Right atrium auricular region (tissue), 2 donors: ENCODE measurements at regions not wholly inside any gene's neighbourhood (a gene's known extent, or its start where the extent isn't known, plus 50 kb on each side); places are given as distances from the start of the nearest gene placed in this dataset.

Experiments
- DNase-seq: peaks from one replicate; pipeline ENCODE4 v3.0.0-alpha.2; 2019; ENCODE audit warnings: low spot score
- H3K27ac ChIP-seq, 2 donors: fragments of 200-600 bp; sonication (generic); 1 replicate in 1 of 2; 2 replicates in 1 of 2; pipeline ENCODE4 v1.5.1; 2016 to 2019
- H3K27me3 ChIP-seq, 2 donors: fragments of 200-600 bp; sonication (generic); one replicate each; pipeline versions ENCODE4 v1.5.1 to v1.6.0; 2017 to 2019
- H3K36me3 ChIP-seq: fragments of 200-600 bp; sonication (generic); one replicate; pipeline ENCODE4 v1.5.1; 2016
- H3K4me1 ChIP-seq, 2 donors: fragments of 200-600 bp; sonication (generic); one replicate each; pipeline versions ENCODE4 v1.5.1 to v1.6.0; 2017 to 2019
- H3K4me3 ChIP-seq, 2 donors: fragments of 200-600 bp; sonication (generic); 1 replicate in 1 of 2; 2 replicates in 1 of 2; pipeline ENCODE4 v1.5.1; 2017 to 2019; ENCODE audit warnings: mild to moderate bottlenecking in 1 of 2, moderate library complexity in 1 of 2
- H3K9me3 ChIP-seq, 2 donors: fragments of 200-600 bp; sonication (generic); one replicate each; pipeline ENCODE4 v1.5.1; 2019
- TF ChIP-seq, protein P1 (sequence below), 2 donors: fragments of 200-600 bp; sonication (generic); IDR thresholded peaks; one replicate each; pipeline ENCODE4 v1.5.1; 2019; ENCODE audit warnings: antibody characterized with exemption in 2 of 2

DNA sequence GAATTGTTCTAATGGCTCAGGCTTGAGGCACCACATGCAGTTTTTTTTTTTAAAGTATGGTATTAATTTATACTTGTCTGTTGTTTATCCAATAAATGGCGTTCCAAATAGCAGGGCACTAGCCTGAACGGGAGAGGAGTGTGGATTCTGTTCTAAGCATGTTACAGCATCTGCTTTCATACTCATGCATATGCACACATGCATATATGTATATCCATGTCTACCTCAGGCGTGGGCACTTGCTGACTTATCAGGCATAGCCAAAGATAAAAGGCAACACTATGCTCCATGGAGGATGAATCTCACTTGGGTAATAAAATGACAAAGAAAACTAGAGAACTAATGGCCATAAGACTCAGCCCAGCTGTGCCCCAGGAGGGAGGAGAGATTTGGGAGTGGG lies 393.8 kb downstream of the GADD45G start:
- no peak for DNase-seq
- Histone ChIP-seq H3K4me1 (peaks cover 0 to 73% of the 10 kb centered on the region in 2 donors), H3K27ac (peak overlapping the region; percentile 79 to 85), H3K9me3 (no peaks in the 10 kb centered on the region), H3K36me3 (no peaks in the 10 kb centered on the region), H3K27me3 (no peaks in the 10 kb centered on the region), H3K4me3 (no peak overlapping the region)
- TF ChIP-seq, protein P1, sequence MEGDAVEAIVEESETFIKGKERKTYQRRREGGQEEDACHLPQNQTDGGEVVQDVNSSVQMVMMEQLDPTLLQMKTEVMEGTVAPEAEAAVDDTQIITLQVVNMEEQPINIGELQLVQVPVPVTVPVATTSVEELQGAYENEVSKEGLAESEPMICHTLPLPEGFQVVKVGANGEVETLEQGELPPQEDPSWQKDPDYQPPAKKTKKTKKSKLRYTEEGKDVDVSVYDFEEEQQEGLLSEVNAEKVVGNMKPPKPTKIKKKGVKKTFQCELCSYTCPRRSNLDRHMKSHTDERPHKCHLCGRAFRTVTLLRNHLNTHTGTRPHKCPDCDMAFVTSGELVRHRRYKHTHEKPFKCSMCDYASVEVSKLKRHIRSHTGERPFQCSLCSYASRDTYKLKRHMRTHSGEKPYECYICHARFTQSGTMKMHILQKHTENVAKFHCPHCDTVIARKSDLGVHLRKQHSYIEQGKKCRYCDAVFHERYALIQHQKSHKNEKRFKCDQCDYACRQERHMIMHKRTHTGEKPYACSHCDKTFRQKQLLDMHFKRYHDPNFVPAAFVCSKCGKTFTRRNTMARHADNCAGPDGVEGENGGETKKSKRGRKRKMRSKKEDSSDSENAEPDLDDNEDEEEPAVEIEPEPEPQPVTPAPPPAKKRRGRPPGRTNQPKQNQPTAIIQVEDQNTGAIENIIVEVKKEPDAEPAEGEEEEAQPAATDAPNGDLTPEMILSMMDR (IDR thresholded peaks at IDR 0.05): no peak

DNA sequence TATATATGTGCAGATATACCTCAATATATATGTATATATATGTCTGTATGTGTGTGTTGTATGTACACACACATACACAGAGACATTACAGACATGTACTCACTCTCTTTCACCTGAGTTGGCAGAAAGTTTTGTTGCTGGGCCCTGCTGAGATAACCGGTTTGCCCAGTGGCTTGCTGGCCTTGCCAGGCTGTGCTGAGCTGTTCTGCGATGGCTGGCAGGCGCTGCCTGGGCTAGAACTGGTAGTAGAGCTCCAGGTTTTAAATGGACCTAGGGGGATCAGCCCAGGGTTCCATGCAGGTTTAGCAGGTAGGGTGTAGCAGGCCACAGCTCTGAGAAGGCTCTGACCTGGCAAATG lies 394.3 kb downstream of the GADD45G start:
- H3K4me3 ChIP-seq: no peak overlapping the region
- H3K27ac ChIP-seq: peak overlapping the region; percentile 79 to 85
- H3K36me3 ChIP-seq: no peaks in the 10 kb centered on the region
- H3K27me3 ChIP-seq: no peaks in the 10 kb centered on the region
- TF ChIP-seq, protein P1 (IDR thresholded peaks at IDR 0.05): no peak
- no peaks in the 10 kb centered on the region for H3K9me3 ChIP-seq
- H3K4me1 ChIP-seq: peaks cover 0 to 73% of the 10 kb centered on the region in 2 donors
- DNase-seq: no peak

DNA sequence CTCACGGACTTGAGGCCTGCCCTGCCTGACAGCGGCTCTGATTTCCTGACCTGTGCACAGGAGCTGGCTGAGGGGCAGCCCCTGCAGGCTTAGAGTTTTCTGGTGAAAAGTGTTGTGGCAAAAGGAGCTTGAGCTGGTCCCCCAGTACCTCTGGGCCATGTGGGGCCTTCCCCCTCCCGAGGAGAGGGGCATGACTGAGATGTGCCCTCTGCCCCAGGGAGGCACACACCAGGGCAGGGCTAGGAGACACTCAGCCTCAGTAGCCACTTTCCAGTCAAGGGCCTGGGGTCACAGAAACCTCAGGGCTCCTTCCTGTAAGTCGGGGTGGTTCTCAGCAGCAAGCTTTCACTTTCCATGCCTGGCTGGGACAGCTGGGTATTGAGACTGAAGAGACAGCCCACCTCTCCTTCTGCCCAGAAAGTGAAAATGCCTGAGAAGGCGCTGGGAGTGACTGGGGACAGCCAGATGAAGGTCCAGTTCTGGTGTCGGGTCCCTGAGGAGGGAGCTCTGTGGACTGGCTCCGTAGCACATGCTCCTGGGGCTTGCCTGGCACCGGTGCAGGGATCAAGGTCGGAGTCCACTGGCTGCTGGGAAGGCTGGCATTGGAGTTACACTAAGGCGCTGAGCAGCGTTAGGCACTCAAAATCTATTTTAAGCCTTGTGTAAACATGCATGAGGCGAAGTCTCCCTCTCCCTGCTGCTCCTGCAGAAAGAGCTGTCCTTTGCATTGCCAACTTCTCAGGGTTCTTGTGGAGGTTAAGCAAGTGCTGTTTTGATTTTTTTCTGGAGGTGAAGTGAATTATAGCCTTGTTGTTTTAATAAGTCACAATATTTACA lies 394.9 kb downstream of the GADD45G start:
- TF ChIP-seq, protein P1 (IDR thresholded peaks at IDR 0.05): peak in 1 of 2 donors; percentile 18
- Histone ChIP-seq H3K27ac (peak overlapping the region; percentile 79 to 85), H3K4me1 (peaks cover 0 to 69% of the 10 kb centered on the region in 2 donors), H3K4me3 (peak overlapping the region in 1 of 2 donors; percentile 25), H3K27me3 (no peaks in the 10 kb centered on the region), H3K36me3 (no peaks in the 10 kb centered on the region), H3K9me3 (no peaks in the 10 kb centered on the region)
- peak; percentile 69 for DNase-seq

DNA sequence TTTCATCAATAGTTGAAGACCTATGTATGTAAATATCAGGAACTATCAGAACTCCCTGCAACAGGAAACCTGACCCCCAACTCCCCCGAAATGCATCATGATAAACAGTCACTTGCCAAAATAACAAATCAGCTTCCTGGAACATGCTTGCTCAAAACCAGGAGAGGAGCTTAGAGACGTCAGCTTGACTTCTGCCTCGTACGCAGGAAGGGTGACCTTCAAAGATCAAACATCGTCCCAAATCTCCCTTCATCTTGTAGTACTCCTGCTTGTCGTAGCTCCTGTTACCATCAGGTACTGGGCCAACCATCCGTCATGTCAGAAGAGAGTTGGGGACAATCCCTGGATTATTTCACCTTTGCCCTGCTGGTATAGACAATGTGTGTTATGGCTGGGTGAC lies 396.1 kb downstream of the GADD45G start:
- H3K27me3 ChIP-seq: no peaks in the 10 kb centered on the region
- TF ChIP-seq, protein P1 (IDR thresholded peaks at IDR 0.05): no peak
- peak overlapping the region; percentile 79 to 85 for H3K27ac ChIP-seq
- H3K4me1 ChIP-seq: peaks cover 0 to 59% of the 10 kb centered on the region in 2 donors
- DNase-seq: no peak
- H3K36me3 ChIP-seq: no peaks in the 10 kb centered on the region
- H3K4me3 ChIP-seq: no peak overlapping the region
- peaks cover 0 to 10% of the 10 kb centered on the region in 2 donors for H3K9me3 ChIP-seq

DNA sequence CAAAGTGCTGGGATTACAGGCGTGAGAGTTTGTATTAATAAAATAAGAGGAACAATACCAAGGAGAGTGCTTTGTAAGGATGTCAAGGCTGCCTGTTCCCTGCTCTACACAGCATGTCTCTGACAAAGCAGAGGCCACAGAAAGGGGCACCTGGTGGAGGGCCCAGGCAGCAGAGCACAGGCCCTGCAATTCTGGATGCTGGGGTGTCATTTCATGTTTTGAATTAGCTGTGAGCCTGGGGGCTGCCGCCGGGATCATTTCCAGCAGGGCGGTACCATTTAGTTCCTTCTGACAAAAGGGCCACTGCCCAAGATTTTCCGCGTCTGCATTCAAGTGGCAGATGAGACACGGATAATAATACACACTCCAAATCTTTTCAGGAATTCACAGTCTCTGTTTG lies 396.9 kb downstream of the GADD45G start:
- TF ChIP-seq, protein P1 (IDR thresholded peaks at IDR 0.05): no peak
- Histone ChIP-seq H3K27me3 (no peaks in the 10 kb centered on the region), H3K4me1 (peaks cover 0 to 55% of the 10 kb centered on the region in 2 donors), H3K4me3 (no peak overlapping the region), H3K27ac (peak overlapping the region; percentile 50 to 85), H3K36me3 (no peaks in the 10 kb centered on the region), H3K9me3 (peaks cover 0 to 11% of the 10 kb centered on the region in 2 donors)
- DNase-seq: no peak
